Astrocyte (in vitro differentiated cells and primary cell): ENCODE measurements at regions not wholly inside any gene's neighbourhood (a gene's known extent, or its start where the extent isn't known, plus 50 kb on each side); places are given as distances from the start of the nearest gene placed in this dataset.
A peak's percentile ranks its signal among the peaks of the same experiment; 100 is the strongest.

Experiments used
- DNase-seq: peaks from one replicate; pipeline ENCODE4 v3.0.0-alpha.2; 2010; ENCODE audit warnings: low read depth
- FAIRE-seq: peaks from 2 replicates; lab custom pipeline; 2011; peaks lifted over from hg19 to GRCh38; lab: Jason Lieb, UNC
- H2AFZ ChIP-seq: 2 replicates; pipeline ENCODE4 v1.6.0; 2012; ENCODE audit warnings: low read depth, low read length, inconsistent platforms
- H3K27ac ChIP-seq: 2 replicates; pipeline ENCODE4 v1.5.1; 2011; ENCODE audit warnings: low read depth, low read length, inconsistent platforms
- H3K27me3 ChIP-seq: 2 replicates; pipeline ENCODE4 v1.6.0; 2011; ENCODE audit warnings: low read length, inconsistent platforms; ENCODE audit not compliant: insufficient read depth
- H3K36me3 ChIP-seq: 2 replicates; pipeline ENCODE4 v1.5.1; 2011; ENCODE audit warnings: low read length, inconsistent platforms; ENCODE audit not compliant: insufficient read depth
- H3K4me1 ChIP-seq: 2 replicates; pipeline ENCODE4 v1.5.1; 2011; ENCODE audit warnings: low read length, inconsistent platforms; ENCODE audit not compliant: insufficient read depth
- H3K4me2 ChIP-seq: 2 replicates; pipeline ENCODE4 v1.6.0; 2012; ENCODE audit warnings: low read length, inconsistent platforms
- H3K4me3 ChIP-seq: 2 replicates; pipeline ENCODE4 v1.5.1; 2011; ENCODE audit warnings: low read depth, mild to moderate bottlenecking, low read length, inconsistent platforms; ENCODE audit not compliant: insufficient read depth
- H3K79me2 ChIP-seq: 2 replicates; pipeline ENCODE4 v1.6.0; 2012; ENCODE audit warnings: mild to moderate bottlenecking, low read length, inconsistent platforms; ENCODE audit not compliant: insufficient read depth
- H3K9ac ChIP-seq: 2 replicates; pipeline ENCODE4 v1.6.0; 2012; ENCODE audit warnings: mild to moderate bottlenecking, low read length, inconsistent platforms
- H3K9me3 ChIP-seq: 2 replicates; pipeline ENCODE4 v1.5.1; 2012; ENCODE audit warnings: low read depth, mild to moderate bottlenecking, low read length, inconsistent platforms; ENCODE audit not compliant: insufficient read depth
- H4K20me1 ChIP-seq: 2 replicates; pipeline ENCODE4 v1.6.0; 2012; ENCODE audit warnings: low read length, inconsistent platforms; ENCODE audit not compliant: insufficient read depth
- H3K27ac Mint-ChIP-seq: one replicate; pipeline ENCODE4 v1.8.0; 2021; ENCODE audit warnings: mild to moderate bottlenecking, mixed read lengths; ENCODE audit not compliant: unreplicated experiment
- H3K27me3 Mint-ChIP-seq: one replicate; pipeline ENCODE4 v1.8.0; 2021; ENCODE audit warnings: low read depth, mixed read lengths; ENCODE audit not compliant: unreplicated experiment
- H3K36me3 Mint-ChIP-seq: one replicate; pipeline ENCODE4 v1.8.0; 2021; ENCODE audit warnings: low read depth, mixed read lengths; ENCODE audit not compliant: unreplicated experiment
- H3K4me1 Mint-ChIP-seq: one replicate; pipeline ENCODE4 v1.8.0; 2021; ENCODE audit warnings: low read depth, mixed read lengths; ENCODE audit not compliant: unreplicated experiment
- H3K4me3 Mint-ChIP-seq: one replicate; pipeline ENCODE4 v1.8.0; 2021; ENCODE audit warnings: mild to moderate bottlenecking, moderate library complexity, mixed read lengths; ENCODE audit not compliant: unreplicated experiment
- H3K9me3 Mint-ChIP-seq: one replicate; pipeline ENCODE4 v1.8.0; 2021; ENCODE audit warnings: mild to moderate bottlenecking, mixed read lengths; ENCODE audit not compliant: unreplicated experiment
- EZH2 ChIP-seq: IDR thresholded peaks from 2 replicates; pipeline ENCODE4 v1.6.1; 2012; ENCODE audit warnings: mild to moderate bottlenecking, low read length, inconsistent platforms; ENCODE audit not compliant: insufficient read depth
- TF ChIP-seq, protein P1 (sequence below): IDR thresholded peaks from 2 replicates; pipeline ENCODE4 v1.5.1; 2011; ENCODE audit warnings: low read depth, mild to moderate bottlenecking, inconsistent platforms, low read length, moderate library complexity; ENCODE audit not compliant: insufficient read depth

- Histone ChIP-seq H3K4me1 (peaks cover 10% of the 10 kb centered on the region), H3K27me3 (no peaks in the 10 kb centered on the region), H3K9ac (no peak overlapping the region), H3K9me3 (no peaks in the 10 kb centered on the region), H3K4me3 (no peak overlapping the region), H4K20me1 (no peaks in the 10 kb centered on the region), H3K79me2 (no peaks in the 10 kb centered on the region), H3K36me3 (no peaks in the 10 kb centered on the region), H2AFZ (no peak overlapping the region), H3K27ac (no peak overlapping the region), H3K4me2 (no peak overlapping the region)
- no peak overlapping the region for H3K27ac Mint-ChIP-seq
- no peaks in the 10 kb centered on the region for H3K36me3 Mint-ChIP-seq
- no peaks in the 10 kb centered on the region for H3K9me3 Mint-ChIP-seq
- peaks cover 2% of the 10 kb centered on the region for H3K27me3 Mint-ChIP-seq
- DNase-seq (no peak), FAIRE-seq (peak; percentile 5)
- no peak for TF ChIP-seq EZH2
- TF ChIP-seq, protein P1, sequence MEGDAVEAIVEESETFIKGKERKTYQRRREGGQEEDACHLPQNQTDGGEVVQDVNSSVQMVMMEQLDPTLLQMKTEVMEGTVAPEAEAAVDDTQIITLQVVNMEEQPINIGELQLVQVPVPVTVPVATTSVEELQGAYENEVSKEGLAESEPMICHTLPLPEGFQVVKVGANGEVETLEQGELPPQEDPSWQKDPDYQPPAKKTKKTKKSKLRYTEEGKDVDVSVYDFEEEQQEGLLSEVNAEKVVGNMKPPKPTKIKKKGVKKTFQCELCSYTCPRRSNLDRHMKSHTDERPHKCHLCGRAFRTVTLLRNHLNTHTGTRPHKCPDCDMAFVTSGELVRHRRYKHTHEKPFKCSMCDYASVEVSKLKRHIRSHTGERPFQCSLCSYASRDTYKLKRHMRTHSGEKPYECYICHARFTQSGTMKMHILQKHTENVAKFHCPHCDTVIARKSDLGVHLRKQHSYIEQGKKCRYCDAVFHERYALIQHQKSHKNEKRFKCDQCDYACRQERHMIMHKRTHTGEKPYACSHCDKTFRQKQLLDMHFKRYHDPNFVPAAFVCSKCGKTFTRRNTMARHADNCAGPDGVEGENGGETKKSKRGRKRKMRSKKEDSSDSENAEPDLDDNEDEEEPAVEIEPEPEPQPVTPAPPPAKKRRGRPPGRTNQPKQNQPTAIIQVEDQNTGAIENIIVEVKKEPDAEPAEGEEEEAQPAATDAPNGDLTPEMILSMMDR: no peak
- H3K4me1 Mint-ChIP-seq: peaks cover 14% of the 10 kb centered on the region
- H3K4me3 Mint-ChIP-seq: no peak overlapping the region
Observed at GRCh38 chrX:9336456-9336855, 128.4 kb upstream of the TBL1X start.

- Histone ChIP-seq H3K4me3 (no peak overlapping the region), H3K9me3 (no peaks in the 10 kb centered on the region), H3K79me2 (no peaks in the 10 kb centered on the region), H2AFZ (no peak overlapping the region), H3K9ac (no peak overlapping the region), H3K36me3 (no peaks in the 10 kb centered on the region), H3K4me1 (peaks cover 11% of the 10 kb centered on the region), H3K27me3 (no peaks in the 10 kb centered on the region), H4K20me1 (no peaks in the 10 kb centered on the region), H3K27ac (no peak overlapping the region), H3K4me2 (no peak overlapping the region)
- TF ChIP-seq, protein P1: no peak
- TF ChIP-seq EZH2: no peak
- DNase-seq (peak; percentile 59), FAIRE-seq (peak; percentile 68)
- H3K27me3 Mint-ChIP-seq: peaks cover 2% of the 10 kb centered on the region
- H3K36me3 Mint-ChIP-seq: no peaks in the 10 kb centered on the region
- H3K4me1 Mint-ChIP-seq: peaks cover 16% of the 10 kb centered on the region
- H3K9me3 Mint-ChIP-seq: no peaks in the 10 kb centered on the region
- H3K27ac Mint-ChIP-seq: no peak overlapping the region
- H3K4me3 Mint-ChIP-seq: no peak overlapping the region
Observed at GRCh38 chrX:9337046-9337445, 127.8 kb upstream of the TBL1X start.

- Mint-ChIP-seq H3K27me3 (no peaks in the 10 kb centered on the region), H3K4me3 (no peak overlapping the region), H3K27ac (no peak overlapping the region), H3K9me3 (no peaks in the 10 kb centered on the region), H3K36me3 (no peaks in the 10 kb centered on the region), H3K4me1 (peaks cover 12% of the 10 kb centered on the region)
- no peak for TF ChIP-seq EZH2
- TF ChIP-seq, protein P1: no peak
- Histone ChIP-seq H3K79me2 (no peaks in the 10 kb centered on the region), H3K9ac (no peak overlapping the region), H3K27ac (no peak overlapping the region), H3K4me1 (peaks cover 11% of the 10 kb centered on the region), H3K27me3 (no peaks in the 10 kb centered on the region), H3K9me3 (no peaks in the 10 kb centered on the region), H3K36me3 (no peaks in the 10 kb centered on the region), H3K4me2 (no peak overlapping the region), H2AFZ (no peak overlapping the region), H4K20me1 (no peaks in the 10 kb centered on the region), H3K4me3 (no peak overlapping the region)
- no peak for FAIRE-seq
- DNase-seq: no peak
Observed at GRCh38 chrX:9338986-9339385, 125.9 kb upstream of the TBL1X start.
